ENCODE measurements at regions not wholly inside any gene's neighbourhood (a gene's known extent, or its start where the extent isn't known, plus 50 kb on each side); places are given as distances from the start of the nearest gene placed in this dataset.

DNA sequence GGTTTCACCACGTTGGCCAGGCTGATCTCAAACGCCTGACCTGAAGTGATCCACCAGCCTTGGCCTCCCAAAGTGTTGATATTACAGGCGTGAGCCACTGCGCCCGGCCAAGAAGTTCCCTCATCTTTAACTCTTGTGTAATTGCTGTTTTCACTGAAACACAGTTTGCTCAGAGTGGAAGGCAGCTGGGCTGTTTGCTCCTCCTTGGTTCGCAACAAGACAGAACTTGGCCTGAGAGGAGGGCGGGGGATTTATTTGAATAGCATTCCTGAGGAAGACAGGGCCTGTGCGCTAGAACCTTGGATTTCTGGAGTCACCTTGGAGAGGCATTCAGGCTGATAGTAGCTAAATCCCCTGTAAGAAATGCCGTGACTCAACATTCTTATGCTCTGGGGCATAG, 226.7 kb upstream of the MCTP2 start:
- no peak overlapping the region for H3K4me3 ChIP-seq (ENCODE audit: low read depth, low read length)
- DNase-seq (ENCODE audit: low read depth): no peak
- TF ChIP-seq CTCF (conservative IDR thresholded peaks at IDR 0.05; ENCODE audit: low read depth, low read length): no peak

- TF ChIP-seq CTCF (conservative IDR thresholded peaks at IDR 0.05; ENCODE audit: low read depth, low read length): no peak
Observed at GRCh38 chr15:94002041-94002440, 229.3 kb upstream of the MCTP2 start.

DNA sequence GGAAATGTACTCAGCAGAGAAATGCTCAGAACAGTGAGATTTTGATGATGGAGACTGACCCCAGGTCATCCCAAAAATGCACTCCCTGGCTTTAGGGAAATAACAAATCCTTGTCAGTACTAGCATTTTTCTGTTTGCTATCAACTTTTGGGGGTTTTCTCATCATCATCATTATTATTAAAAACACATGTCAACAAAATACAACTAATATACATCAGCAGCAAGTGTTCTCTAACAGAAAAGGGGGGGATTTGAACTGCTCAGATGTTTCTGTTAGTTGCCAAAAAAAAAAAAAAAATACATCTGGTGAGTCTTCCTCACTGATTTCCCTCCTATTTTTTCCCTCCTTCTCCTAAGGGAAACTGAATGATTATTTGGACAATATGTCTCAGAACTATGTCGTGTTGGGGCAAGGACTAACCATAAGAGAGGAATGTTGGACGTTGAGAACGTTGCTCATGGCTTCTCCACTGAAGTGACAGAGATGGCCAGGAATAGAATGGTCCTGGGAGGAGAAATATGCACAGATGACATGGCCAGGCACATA, 230.0 kb upstream of the MCTP2 start:
- H3K4me3 ChIP-seq (ENCODE audit: low read depth, low read length): no peak overlapping the region
- DNase-seq (ENCODE audit: low read depth): no peak
- no peak for TF ChIP-seq CTCF (conservative IDR thresholded peaks at IDR 0.05; ENCODE audit: low read depth, low read length)

More at GRCh38 chr15:94002041-94002440, 229.3 kb upstream of the MCTP2 start:
- DNase-seq (ENCODE audit: low read depth): no peak
- H3K4me3 ChIP-seq (ENCODE audit: low read depth, low read length): no peak overlapping the region

- DNase-seq (ENCODE audit: low read depth): no peak
- TF ChIP-seq CTCF (conservative IDR thresholded peaks at IDR 0.05; ENCODE audit: low read depth, low read length): no peak
- no peak overlapping the region for H3K4me3 ChIP-seq (ENCODE audit: low read depth, low read length)
Observed at GRCh38 chr15:94000606-94001005, 230.8 kb upstream of the MCTP2 start.

DNA sequence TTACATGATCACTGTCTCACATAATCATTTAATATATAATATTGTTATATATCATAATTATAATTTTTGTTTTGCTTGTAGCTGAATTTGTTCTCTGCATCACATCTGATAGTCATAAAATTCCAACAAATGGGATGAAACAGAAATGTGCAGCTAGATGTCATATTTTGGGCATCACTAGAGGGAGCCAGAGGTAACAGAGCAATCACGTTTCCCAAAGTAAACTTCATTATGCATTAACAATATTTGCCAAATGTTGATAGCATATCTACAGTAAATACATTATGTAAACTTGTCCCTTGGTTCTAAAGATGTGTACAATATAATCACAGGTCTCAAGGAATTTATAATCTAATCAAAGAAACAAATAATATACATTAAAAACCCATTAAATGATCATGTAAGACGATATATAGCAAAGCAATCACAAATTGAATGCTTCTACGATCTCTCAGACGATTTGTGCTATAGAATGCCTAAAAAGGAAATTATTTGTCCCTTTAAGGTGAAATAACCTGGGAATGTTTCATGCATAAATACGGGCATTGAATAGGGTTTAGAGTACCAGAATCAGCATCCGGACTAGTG, 234.2 kb upstream of the MCTP2 start:
- no peak overlapping the region for H3K4me3 ChIP-seq (ENCODE audit: low read depth, low read length)
- TF ChIP-seq CTCF (conservative IDR thresholded peaks at IDR 0.05; ENCODE audit: low read depth, low read length): peak; percentile 76
- DNase-seq (ENCODE audit: low read depth): peak; percentile 35

GRCh38 chr15:93989440-93989998, 241.8 kb upstream of the MCTP2 start:
- no peak overlapping the region for H3K4me3 ChIP-seq (ENCODE audit: low read depth, low read length)
- DNase-seq (ENCODE audit: low read depth): no peak
- no peak for TF ChIP-seq CTCF (conservative IDR thresholded peaks at IDR 0.05; ENCODE audit: low read depth, low read length)

GRCh38 chr15:93987068-93987467, 244.3 kb upstream of the MCTP2 start:
- TF ChIP-seq CTCF (conservative IDR thresholded peaks at IDR 0.05; ENCODE audit: low read depth, low read length): no peak
- no peak overlapping the region for H3K4me3 ChIP-seq (ENCODE audit: low read depth, low read length)
- DNase-seq (ENCODE audit: low read depth): no peak

All from choroid plexus epithelial cell (primary cell).